ENCODE measurements at regions not wholly inside any gene's neighbourhood (a gene's known extent, or its start where the extent isn't known, plus 50 kb on each side); places are given as distances from the start of the nearest gene placed in this dataset.

- no peak for TF ChIP-seq CTCF (conservative IDR thresholded peaks at IDR 0.05; ENCODE audit: low read length)
- TF ChIP-seq EZH2phosphoT487 (IDR thresholded peaks at IDR 0.05; ENCODE audit: borderline replicate concordance): no peak
Measured at GRCh38 chr13:30565658-30566057, 52.1 kb upstream of the USPL1 start.
